ENCODE measurements at regions not wholly inside any gene's neighbourhood (a gene's known extent, or its start where the extent isn't known, plus 50 kb on each side); places are given as distances from the start of the nearest gene placed in this dataset.

DNA sequence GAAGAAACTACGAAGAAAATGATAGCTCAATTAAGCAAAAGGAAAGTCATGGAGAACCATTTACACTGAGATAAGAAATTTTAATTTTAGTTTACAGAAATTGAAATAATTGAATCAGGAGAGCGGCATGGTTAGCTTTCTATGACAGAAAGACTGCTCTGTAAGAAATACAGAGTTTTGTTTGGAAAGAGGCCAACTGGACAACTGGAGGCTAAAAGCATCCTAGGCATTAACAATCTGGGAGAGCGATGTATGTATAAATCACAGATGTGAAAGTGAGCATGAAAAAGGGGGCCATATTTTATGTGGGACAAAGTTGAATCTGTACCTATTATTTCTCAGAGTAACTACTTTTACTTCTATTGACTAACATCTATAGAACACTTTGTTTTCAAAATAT is 1608.8 kb upstream of the PCDH20 start:
- Histone ChIP-seq H3K27ac (ENCODE audit: low read depth, low read length) (no peak overlapping the region), H3K27me3 (ENCODE audit: insufficient read depth, low read length) (no peaks in the 10 kb centered on the region), H3K9ac (ENCODE audit: low read length) (no peak overlapping the region), H3K4me2 (ENCODE audit: low read length) (no peak overlapping the region), H3K9me3 (ENCODE audit: insufficient read depth, low read depth, low read length) (no peaks in the 10 kb centered on the region), H3K79me2 (ENCODE audit: insufficient read depth, low read length) (no peaks in the 10 kb centered on the region), H4K20me1 (ENCODE audit: insufficient read depth, low read length) (no peaks in the 10 kb centered on the region), H3K4me1 (ENCODE audit: insufficient read depth, low read length) (no peaks in the 10 kb centered on the region), H2AFZ (ENCODE audit: low read depth, low read length) (no peak overlapping the region), H3K36me3 (ENCODE audit: insufficient read depth, low read length) (no peaks in the 10 kb centered on the region), H3K4me3 (ENCODE audit: insufficient read depth, low read depth, low read length) (no peak overlapping the region)
- no peak for FAIRE-seq
- no peaks in the 10 kb centered on the region for H3K4me1 Mint-ChIP-seq (ENCODE audit: low read depth, unreplicated experiment)
- peaks cover 1% of the 10 kb centered on the region for H3K36me3 Mint-ChIP-seq (ENCODE audit: low read depth, unreplicated experiment)
- no peaks in the 10 kb centered on the region for H3K9me3 Mint-ChIP-seq (ENCODE audit: unreplicated experiment)
- H3K27ac Mint-ChIP-seq (ENCODE audit: unreplicated experiment): no peak overlapping the region
- no peak for DNase-seq (ENCODE audit: low read depth)
- no peaks in the 10 kb centered on the region for H3K27me3 Mint-ChIP-seq (ENCODE audit: low read depth, unreplicated experiment)
- H3K4me3 Mint-ChIP-seq (ENCODE audit: unreplicated experiment): no peak overlapping the region
- TF ChIP-seq, protein P1, sequence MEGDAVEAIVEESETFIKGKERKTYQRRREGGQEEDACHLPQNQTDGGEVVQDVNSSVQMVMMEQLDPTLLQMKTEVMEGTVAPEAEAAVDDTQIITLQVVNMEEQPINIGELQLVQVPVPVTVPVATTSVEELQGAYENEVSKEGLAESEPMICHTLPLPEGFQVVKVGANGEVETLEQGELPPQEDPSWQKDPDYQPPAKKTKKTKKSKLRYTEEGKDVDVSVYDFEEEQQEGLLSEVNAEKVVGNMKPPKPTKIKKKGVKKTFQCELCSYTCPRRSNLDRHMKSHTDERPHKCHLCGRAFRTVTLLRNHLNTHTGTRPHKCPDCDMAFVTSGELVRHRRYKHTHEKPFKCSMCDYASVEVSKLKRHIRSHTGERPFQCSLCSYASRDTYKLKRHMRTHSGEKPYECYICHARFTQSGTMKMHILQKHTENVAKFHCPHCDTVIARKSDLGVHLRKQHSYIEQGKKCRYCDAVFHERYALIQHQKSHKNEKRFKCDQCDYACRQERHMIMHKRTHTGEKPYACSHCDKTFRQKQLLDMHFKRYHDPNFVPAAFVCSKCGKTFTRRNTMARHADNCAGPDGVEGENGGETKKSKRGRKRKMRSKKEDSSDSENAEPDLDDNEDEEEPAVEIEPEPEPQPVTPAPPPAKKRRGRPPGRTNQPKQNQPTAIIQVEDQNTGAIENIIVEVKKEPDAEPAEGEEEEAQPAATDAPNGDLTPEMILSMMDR (IDR thresholded peaks at IDR 0.05; ENCODE audit: insufficient read depth, low read depth, low read length): no peak
- TF ChIP-seq EZH2 (IDR thresholded peaks at IDR 0.05; ENCODE audit: insufficient read depth, low read length): no peak

DNA sequence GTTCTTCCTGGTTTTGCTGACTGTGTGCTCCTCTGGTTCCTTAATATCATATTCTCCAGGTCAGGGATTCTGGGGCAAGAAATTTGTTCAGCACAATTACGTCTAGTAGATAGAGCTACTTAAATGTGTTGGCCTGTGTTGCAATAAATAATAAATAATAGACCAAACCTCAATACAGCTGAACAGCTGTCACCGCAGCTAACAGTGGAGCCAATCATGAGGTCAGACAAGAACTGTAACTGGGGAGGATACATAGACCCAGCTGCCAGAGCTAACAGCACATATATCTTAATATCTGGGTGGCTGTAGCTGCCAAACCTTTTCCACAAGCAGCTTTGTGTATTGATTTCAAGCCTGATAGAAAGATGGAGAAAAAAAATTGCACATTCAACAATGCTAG is 1596.3 kb upstream of the PCDH20 start:
- Histone ChIP-seq H3K79me2 (ENCODE audit: insufficient read depth, low read length) (no peaks in the 10 kb centered on the region), H3K9ac (ENCODE audit: low read length) (no peak overlapping the region), H2AFZ (ENCODE audit: low read depth, low read length) (no peak overlapping the region), H3K4me1 (ENCODE audit: insufficient read depth, low read length) (no peaks in the 10 kb centered on the region), H3K9me3 (ENCODE audit: insufficient read depth, low read depth, low read length) (peaks cover 11% of the 10 kb centered on the region), H3K27ac (ENCODE audit: low read depth, low read length) (no peak overlapping the region), H3K27me3 (ENCODE audit: insufficient read depth, low read length) (no peaks in the 10 kb centered on the region), H4K20me1 (ENCODE audit: insufficient read depth, low read length) (no peaks in the 10 kb centered on the region), H3K4me2 (ENCODE audit: low read length) (no peak overlapping the region), H3K4me3 (ENCODE audit: insufficient read depth, low read depth, low read length) (no peak overlapping the region), H3K36me3 (ENCODE audit: insufficient read depth, low read length) (no peaks in the 10 kb centered on the region)
- no peak overlapping the region for H3K4me3 Mint-ChIP-seq (ENCODE audit: unreplicated experiment)
- no peak overlapping the region for H3K27ac Mint-ChIP-seq (ENCODE audit: unreplicated experiment)
- peaks cover 19% of the 10 kb centered on the region for H3K9me3 Mint-ChIP-seq (ENCODE audit: unreplicated experiment)
- H3K36me3 Mint-ChIP-seq (ENCODE audit: low read depth, unreplicated experiment): no peaks in the 10 kb centered on the region
- H3K27me3 Mint-ChIP-seq (ENCODE audit: low read depth, unreplicated experiment): no peaks in the 10 kb centered on the region
- TF ChIP-seq, protein P1 (IDR thresholded peaks at IDR 0.05; ENCODE audit: insufficient read depth, low read depth, low read length): no peak
- TF ChIP-seq EZH2 (IDR thresholded peaks at IDR 0.05; ENCODE audit: insufficient read depth, low read length): no peak
- DNase-seq (ENCODE audit: low read depth) (no peak), FAIRE-seq (no peak)
- H3K4me1 Mint-ChIP-seq (ENCODE audit: low read depth, unreplicated experiment): no peaks in the 10 kb centered on the region

DNA sequence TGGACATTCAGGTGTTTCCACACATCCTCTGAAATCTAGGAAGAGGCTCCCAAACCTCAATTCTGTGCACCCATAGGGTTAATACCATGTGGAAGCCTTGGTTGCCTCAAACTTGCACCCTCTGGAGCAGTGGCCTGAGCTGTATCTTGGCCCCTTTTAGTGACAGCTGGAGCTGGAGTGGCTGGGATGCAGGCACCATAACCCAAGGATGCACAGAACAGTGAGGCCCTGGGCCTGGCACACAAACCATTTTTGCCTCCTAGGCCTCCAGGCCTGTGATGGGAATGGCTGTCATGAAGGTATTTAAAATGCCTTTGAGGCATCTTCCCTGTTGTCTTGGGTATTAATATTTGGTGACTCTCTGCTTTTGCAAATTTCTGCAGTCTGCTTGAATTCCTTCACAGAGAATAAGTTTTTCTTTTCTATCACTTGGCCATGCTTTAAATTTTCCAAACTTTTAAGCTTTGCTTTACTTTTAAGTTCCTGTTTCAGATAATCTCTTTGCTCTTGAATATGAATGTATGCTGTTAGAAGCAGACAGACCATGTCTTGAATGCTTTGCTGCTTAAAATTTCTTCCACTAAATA is 1594.5 kb upstream of the PCDH20 start:
- FAIRE-seq (no peak), DNase-seq (ENCODE audit: low read depth) (no peak)
- Mint-ChIP-seq H3K27ac (ENCODE audit: unreplicated experiment) (no peak overlapping the region), H3K36me3 (ENCODE audit: low read depth, unreplicated experiment) (no peaks in the 10 kb centered on the region), H3K9me3 (ENCODE audit: unreplicated experiment) (peaks cover 16% of the 10 kb centered on the region), H3K27me3 (ENCODE audit: low read depth, unreplicated experiment) (no peaks in the 10 kb centered on the region), H3K4me3 (ENCODE audit: unreplicated experiment) (no peak overlapping the region), H3K4me1 (ENCODE audit: low read depth, unreplicated experiment) (no peaks in the 10 kb centered on the region)
- Histone ChIP-seq H2AFZ (ENCODE audit: low read depth, low read length) (no peak overlapping the region), H3K27me3 (ENCODE audit: insufficient read depth, low read length) (no peaks in the 10 kb centered on the region), H3K4me3 (ENCODE audit: insufficient read depth, low read depth, low read length) (no peak overlapping the region), H3K4me1 (ENCODE audit: insufficient read depth, low read length) (no peaks in the 10 kb centered on the region), H4K20me1 (ENCODE audit: insufficient read depth, low read length) (no peaks in the 10 kb centered on the region), H3K27ac (ENCODE audit: low read depth, low read length) (no peak overlapping the region), H3K4me2 (ENCODE audit: low read length) (no peak overlapping the region), H3K36me3 (ENCODE audit: insufficient read depth, low read length) (no peaks in the 10 kb centered on the region), H3K9me3 (ENCODE audit: insufficient read depth, low read depth, low read length) (peaks cover 11% of the 10 kb centered on the region), H3K79me2 (ENCODE audit: insufficient read depth, low read length) (no peaks in the 10 kb centered on the region), H3K9ac (ENCODE audit: low read length) (no peak overlapping the region)
- TF ChIP-seq EZH2 (IDR thresholded peaks at IDR 0.05; ENCODE audit: insufficient read depth, low read length): no peak
- TF ChIP-seq, protein P1 (IDR thresholded peaks at IDR 0.05; ENCODE audit: insufficient read depth, low read depth, low read length): no peak

All from astrocyte (in vitro differentiated cells and primary cell).